HG02981 (cell line): ENCODE measurements at regions not wholly inside any gene's neighbourhood (a gene's known extent, or its start where the extent isn't known, plus 50 kb on each side); places are given as distances from the start of the nearest gene placed in this dataset.

Experiments used
- ATAC-seq: cut with Tn5 transposase; IDR thresholded peaks from one replicate; pipeline ENCODE4 v1.9.1; 2021; ENCODE audit warnings: mild to moderate bottlenecking, moderate library complexity; ENCODE audit not compliant: unreplicated experiment

DNA sequence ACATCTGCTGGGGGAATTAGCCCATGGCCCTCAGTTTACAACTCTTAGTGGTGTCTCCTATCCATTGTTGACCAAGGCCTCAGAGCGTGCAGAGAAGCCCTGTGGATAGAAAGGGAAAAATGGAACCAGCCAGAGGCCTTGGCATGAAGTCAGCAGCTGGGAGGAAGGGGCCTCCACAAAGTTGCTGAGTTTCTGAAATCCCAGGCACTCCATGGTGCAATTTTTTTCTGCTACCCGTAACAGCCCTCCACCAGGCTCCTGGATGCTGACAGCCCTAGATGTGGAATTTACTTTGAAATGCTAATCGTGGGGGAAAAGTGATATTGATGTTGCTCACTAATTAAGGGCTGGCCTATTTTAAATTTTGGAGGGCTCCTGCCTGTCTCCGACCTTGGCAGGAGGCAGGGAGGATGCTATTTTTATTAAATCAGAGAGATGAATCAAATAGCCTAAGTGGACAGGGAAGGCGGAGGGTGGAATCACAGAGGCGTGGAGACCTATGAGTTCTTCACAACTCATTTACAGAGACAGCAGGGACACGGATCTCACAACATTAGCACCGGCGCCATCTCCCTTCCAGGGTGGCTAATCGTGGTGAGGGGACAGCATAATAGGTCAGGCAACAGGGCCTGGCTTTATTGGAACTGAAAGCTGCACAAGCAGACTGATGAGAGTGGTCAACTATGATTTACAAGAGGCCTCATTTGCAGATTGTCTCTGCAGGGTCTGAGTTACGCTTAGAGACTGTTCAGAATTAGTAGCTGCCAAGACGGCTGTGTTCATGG, 99.8 kb upstream of the WSCD2 start:
- no peak for ATAC-seq

DNA sequence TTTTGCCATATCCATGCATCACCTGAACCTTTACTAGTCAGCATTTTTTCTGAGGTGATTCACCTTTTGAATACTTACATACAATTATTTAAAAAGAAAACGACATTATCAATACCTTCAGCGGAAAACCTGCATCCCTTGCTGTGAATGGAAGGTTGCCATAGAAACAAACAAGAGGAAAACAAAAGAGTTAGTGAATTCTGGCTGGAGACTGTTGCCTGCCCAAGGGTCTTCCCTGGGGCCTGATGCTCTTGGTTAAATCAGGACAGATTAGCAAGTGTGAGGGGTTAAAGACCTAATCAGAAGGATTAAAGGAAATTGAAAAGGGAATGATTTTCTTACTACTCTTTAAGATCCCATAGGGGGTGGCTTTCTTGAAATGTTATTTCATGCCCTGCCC, 96.0 kb upstream of the WSCD2 start:
- ATAC-seq = no peak

DNA sequence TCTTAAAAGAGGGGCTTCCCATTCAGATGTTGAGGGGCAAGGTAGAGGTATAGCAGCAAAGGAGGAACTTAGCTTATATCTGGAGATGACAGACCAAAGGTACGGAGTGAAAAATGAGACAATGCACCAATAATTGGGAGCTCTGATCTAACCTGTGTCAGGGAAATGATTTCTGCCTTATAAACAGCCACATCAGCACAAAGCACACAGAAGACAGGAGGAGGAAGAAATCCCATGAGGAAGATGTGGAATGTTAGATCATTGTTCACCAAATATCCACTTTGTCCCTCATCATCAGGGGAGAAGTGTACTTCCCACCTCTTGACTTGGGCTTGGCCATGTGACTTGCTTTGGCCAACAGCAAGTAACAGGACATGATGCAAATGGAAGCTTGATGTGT, 93.7 kb upstream of the WSCD2 start:
- ATAC-seq = no peak

DNA sequence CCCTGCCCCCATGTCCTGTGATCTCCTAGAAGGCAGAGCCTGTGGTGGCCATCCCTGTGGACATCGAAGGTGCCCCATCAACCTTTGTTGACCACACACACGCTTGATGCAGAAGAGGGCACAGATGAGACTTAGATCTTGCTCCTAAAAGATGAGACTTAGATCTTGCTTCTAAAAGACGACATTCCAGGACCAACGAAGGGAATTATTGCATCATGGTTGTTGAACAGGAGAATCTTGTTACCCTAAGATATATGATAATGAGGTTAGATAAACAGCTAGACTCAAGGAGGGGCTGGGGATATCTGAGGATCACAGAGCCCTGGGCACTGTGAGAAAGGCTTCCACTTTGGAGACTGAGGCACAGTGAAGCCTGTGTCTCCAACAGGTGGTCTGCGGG, 91.1 kb upstream of the WSCD2 start:
- ATAC-seq = no peak

DNA sequence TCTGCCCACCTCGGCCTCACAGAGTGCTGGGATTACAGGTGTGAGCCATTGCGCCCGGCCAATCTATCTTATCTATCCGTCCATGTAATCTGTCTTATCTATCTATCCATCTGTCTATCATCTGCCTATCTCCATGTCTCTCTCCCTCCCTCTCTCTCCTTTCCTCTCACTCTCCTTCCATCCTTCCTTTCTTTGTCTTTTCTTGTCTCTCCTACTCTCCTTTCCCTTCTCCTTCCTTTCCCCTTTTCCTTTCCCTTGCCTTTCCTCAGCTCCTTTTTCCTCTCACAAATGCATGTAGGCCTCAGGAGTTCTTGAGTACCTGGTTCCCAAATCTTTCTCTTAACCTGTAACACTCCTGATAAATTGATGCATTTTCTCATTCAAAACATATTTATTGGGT, 89.3 kb upstream of the WSCD2 start:
- ATAC-seq = no peak

DNA sequence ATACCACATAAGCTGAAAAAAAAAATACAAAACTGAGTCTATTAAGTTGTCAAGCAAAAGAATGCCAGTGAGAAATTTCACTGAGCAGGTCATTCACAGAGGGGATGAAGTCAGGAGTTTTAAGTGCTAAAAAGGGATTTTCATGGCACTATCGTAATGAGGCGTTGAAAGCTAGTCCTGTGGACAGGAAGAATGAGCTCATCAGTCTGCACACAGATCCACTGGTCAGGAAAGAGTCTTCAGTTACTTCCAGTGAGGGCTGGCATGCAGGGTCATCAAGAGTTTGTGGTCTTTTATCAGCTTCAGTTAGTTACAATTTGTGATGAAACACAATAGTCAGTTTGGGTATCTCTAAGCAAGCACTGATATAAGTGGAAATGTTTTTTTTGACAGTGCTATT, 88.1 kb upstream of the WSCD2 start:
- ATAC-seq = no peak

DNA sequence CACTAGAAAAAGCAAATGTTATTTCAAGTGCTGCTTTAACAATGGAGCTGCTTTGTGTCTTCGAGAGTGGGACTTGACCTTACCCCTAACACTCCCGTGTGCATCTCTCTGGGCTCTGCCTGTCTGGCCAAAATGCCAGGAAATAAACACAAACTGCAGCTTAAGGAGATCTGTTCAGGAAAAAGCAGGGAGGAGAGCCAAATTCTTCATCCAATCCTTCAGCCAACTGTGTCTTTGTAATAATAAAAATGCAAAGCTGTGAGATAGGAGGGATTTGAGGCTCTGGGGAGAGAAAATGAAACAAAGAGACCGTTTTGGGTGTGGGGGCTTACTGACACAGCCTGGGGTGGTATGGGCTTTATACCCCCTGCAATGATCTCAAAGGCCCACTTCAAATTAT, 85.8 kb upstream of the WSCD2 start:
- no peak for ATAC-seq

DNA sequence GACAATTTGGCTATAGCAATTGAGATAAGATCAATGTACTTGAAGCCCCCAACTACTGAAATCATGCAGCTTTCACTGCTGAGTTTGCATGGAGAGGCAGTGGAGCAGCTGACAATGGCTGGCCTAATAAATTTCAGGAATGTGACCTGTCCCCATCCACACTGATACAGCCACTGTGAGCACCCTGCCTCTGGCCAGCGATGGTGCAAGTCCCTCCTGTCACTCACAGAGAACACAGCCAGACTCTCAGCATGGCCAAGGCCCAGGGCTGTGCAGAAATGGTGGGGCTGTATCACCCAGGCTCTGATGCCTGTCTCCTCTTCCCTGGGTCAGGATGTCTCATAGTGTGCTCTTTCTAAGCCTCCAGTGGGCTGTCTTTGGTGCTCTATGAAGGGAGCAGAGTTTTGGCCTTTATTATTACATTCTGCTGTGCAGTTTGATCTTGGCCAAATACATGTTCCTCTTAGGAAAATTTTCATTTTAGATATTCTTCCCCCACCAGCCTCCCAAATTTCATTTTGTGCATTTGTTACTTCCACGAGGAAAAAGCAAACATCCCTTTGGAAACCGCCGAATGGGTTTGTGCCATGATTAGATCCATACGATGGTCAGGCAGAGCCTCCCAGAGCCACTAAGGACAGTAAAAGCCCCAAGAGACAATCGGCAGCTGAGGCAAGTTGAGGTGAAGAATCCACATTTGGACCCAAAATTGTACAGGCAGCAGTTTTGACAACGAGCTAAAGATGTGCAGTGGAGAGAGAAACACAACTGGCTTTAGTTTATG, 85.1 kb upstream of the WSCD2 start:
- no peak for ATAC-seq

DNA sequence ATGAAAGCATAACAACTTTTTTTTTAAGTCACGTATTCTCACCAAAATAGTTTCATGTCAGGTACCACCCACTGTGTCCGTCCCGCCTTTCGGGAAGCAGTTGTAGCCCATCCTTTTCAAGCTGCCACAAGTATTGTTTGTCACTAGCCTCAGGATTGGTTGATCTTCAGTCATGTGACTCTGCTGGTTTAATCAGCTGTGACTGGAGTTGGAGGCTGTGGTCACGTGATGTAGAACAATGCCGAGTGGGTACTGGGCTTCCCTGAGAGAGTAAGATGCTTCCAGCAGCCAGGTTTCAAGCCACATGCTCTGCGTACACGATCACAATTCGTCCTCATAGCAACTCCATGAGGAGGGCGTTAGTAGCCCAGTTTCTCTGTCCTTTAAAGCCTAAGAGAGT, 83.0 kb upstream of the WSCD2 start:
- ATAC-seq = no peak

DNA sequence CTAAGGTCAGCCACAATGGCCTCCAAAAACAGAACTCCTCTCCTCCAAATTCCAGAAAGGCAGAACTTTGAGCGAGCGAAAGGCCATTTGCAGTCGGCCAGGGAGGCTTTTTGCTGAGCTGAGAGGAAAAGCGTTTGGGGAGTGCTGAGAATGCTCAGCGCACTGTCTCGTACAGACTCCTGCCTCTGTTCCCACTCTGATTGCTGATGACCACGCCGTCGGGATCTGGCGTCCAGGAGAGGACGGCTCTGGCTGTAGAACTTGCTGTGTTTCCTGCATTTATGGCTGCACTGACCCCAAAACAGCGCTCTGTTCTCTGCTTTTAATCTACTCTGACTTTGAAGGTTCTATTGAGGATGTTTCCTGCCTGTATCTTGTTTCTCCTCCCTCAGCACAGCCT, 82.4 kb upstream of the WSCD2 start:
- ATAC-seq = no peak

DNA sequence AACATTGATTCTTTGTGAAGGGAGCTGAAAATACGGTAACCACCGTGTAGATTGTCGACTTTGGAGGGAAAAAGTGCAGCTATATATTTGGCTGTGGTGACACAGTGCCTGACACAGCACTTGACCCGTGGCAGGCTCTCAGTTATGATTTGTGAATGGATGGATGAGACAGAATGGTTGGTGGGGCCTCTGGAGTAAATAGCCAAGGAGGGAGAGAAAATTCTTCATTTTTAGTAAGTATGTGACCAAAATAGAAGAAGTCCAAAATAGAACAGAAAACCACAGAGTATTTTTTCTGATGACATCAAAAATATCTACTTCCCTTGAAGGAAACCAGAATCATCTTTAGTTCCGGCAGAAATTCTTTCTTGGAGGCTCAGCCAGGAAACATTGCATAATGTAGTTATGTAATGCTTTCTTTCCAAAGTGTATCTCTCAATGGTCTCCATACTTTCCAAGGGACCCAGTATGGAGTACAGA, 82.0 kb upstream of the WSCD2 start:
- ATAC-seq = no peak

DNA sequence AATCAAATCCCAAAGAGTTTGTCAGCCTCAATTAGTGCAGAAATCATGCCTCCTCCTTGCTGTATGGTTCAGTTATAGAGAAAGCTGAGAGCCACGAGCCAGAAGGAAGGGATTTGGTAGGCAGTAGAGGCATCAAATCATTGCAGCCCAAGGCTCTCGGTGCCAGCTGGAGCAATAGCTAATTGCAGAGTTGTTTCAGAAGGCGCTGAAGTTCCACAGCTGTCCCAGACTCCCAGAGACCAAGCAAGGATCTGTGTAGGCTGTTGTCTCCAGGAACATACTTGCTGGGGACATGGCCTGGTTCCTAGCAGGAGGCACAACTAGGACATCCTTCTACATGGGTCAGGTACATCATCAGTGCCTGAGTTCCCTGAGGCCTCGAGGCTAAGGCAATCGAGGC, 80.4 kb upstream of the WSCD2 start:
- ATAC-seq = no peak

DNA sequence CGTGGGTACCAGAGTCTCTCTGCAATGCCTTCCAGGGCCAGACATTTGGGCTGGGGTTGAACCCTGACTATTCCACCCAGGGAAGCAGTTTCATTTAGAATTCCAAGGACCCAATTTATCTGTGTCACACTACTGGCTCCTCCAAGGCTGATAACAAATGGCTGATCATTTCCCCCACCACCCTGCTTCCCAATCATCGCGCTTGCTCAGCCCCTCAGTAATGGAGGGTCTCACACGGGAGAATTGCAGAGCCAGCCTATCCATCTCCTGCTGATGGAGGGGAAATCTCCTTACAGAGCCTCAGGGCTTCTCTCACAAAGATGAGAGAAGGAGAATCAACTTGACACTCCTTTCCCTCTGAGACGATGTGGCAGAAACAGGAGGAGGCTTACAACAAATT, 78.4 kb upstream of the WSCD2 start:
- no peak for ATAC-seq

DNA sequence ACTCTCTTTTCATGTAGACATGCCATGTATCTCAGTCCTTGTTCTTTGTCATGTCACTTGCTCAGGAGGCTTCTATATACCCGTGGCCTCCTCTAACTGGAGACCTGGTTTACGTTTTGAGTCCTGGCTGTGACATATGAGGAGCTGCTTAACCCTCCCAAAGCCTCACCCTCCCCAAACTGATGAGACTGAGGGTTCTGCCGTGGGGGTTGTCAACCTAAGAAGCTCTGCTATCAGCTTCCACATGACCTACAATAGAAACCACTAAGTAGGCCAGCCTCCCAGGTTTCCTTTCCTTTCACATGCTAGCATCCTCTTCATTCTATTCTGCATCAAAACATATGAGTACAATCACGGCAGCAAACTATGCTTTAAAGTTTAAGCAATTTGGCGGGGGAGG, 76.8 kb upstream of the WSCD2 start:
- ATAC-seq = no peak

DNA sequence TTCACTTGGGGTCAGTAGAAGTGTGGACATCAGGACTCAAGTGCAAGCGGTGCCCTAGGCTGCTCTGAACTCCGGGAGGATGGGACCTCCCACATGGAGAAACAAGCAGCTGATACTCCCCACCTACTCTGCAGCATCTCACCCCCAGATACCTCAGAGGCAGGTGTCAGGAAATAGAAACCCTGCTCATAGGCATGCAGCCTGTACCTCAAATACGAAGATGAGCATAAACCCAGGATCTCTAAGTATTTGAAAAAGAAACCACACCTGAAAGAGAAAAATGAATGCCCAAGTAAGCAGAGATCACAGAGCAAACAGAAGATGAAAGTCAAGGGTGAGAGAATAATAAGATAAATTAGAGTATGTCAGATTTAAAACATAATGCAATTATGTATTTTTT, 75.6 kb upstream of the WSCD2 start:
- no peak for ATAC-seq

DNA sequence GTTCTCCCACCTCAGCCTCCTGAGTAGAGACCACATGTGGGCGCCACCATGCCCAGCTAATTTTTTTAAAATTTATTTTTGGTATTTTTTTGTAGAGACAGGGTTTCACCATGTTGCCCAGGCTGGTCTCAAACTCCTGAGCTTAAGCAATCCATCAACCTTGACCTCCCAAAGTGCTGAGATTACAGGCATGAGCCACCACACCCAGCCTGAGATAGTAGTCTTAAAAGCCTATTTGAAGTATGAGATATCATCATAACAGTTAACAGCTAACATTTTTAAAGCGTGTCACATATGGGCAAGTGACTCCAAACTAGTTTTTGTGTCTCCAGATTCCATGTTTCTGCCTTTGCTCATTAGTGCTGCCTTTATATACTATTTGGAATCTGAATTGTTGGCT, 74.6 kb upstream of the WSCD2 start:
- no peak for ATAC-seq

DNA sequence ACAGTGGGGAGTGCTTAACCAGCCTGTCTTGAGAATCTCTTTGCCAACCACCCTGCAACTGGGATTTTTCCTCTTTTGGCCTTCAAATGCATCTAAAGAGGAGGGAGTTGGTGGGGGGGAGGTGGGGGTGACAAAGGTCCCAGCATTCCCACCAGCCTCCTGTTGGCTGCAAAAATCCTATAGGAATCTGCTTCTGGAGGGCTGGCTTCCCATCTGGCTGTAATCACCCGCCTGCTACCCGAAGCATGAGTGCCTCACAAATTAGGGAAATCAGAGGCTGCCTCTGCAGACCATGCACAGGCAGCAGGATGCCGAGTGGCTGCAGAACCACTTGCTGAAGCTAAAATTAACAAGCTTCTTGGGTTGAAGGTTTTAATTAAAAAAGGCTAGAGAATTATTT, 73.9 kb upstream of the WSCD2 start:
- no peak for ATAC-seq

DNA sequence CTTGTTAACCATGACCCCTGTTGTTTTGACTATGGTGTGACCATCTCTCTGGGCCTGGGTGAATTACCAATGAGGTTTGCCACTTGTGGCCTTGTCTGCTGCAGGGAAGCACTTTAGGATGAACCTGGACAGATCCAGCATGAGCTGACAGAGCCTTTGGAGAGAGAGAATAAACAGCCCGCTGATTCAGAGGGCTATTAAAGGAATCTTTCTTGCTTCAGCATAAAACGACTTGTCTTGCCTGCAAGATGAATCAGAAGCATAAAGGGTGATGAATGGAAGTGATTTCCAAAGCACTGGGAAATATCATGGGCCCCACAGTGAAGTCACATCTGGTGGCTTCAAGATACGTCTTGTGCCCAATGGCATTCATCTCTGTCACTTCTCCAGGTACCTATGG, 69.0 kb upstream of the WSCD2 start:
- ATAC-seq = no peak

DNA sequence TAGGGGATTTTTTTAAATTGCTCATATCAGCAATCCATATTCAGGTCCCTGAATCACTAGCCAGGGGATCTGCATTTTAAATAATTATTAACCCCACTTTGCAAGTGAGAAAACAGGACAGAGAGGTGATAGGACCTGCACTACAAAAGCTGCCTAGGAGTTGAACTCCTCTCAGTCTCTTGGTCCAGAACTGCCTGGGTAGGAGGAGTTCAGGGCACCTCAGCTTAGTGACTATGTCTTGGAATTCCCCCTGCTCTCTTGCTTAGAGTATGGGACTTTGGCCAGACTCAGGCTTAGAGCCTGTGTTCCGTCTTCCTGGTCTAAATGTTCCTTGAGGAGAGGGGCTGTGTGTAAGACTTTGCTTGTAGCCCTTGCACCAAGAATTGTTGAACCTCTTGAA, 68.2 kb upstream of the WSCD2 start:
- no peak for ATAC-seq

DNA sequence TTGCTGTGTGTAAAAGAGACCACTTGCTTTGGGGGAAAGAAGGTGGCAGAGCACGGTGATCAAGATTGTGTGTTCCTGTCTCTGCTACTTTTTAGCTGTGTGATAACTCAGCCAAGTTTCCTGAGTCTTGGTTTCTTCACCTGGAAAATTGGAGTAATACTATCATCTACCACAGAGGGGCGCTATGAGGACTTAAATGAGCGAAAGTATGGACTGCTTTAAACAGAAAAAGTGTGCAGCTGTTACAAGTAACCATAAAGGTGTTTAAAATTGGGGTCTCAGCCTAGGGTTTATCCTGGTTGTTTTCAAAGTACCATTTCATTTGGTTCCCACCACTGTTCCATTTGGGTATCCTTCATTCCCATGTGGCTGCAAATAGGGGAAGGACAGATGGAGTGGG, 65.9 kb upstream of the WSCD2 start:
- ATAC-seq = no peak

DNA sequence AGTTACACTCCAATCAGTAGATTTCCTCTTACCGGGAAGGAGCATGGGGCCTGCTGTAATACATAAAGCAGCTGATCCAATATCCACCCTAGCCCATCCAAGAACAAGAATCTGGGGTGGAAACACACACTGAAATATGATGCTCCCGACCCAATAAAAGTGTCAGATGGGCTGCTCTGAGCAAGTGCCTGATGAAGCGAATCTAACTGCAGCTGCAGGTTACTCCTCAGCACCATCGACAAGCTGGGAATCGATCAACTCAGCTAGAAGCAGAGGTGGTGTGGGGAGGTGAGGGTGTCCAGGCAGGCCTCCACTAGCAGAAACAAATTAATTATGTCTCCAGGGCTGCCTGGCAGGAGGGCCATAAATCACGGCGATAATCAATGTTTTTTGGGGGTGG, 64.0 kb upstream of the WSCD2 start:
- no peak for ATAC-seq
